ENCODE measurements at regions not wholly inside any gene's neighbourhood (a gene's known extent, or its start where the extent isn't known, plus 50 kb on each side); places are given as distances from the start of the nearest gene placed in this dataset.

DNA sequence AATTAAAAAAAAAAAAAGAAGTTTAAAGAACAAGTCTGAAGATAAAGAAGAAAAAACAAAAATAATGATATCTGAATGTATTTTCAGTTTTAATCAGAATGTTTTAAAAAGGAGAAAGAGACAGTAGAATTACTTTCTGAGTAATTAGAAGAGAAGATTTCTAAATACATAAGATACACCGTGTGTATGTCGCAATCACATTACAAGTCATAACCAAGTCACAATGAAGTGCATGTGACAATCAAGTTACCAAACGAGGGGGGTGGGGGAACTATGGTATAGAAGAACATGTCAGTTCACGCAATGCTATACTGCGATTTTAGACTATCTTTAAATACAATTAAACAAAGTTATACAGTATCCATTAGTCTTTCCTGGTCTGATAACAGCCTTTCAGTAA is 1464.1 kb upstream of the FLRT2 start:
- H3K36me3 ChIP-seq = no peaks in the 10 kb centered on the region
- intact Hi-C loops (cut with DNase I) = no loop called here
- no peaks in the 10 kb centered on the region for H3K4me1 ChIP-seq
- WGBS, 2 donors = 79 to 82% methylated on average over 5 of the region's 5 CpGs
- no peak for DNase-seq
- no peak overlapping the region for H3K4me3 ChIP-seq
- no peaks in the 10 kb centered on the region for H3K9me3 ChIP-seq
- H3K27ac ChIP-seq = no peak overlapping the region
- H3K27me3 ChIP-seq = no peaks in the 10 kb centered on the region
- TF ChIP-seq EP300 (IDR thresholded peaks at IDR 0.05) (no peak), POLR2A (IDR thresholded peaks at IDR 0.05) (no peak), POLR2AphosphoS5 (IDR thresholded peaks at IDR 0.05) (no peak)
- TF ChIP-seq, protein P1, sequence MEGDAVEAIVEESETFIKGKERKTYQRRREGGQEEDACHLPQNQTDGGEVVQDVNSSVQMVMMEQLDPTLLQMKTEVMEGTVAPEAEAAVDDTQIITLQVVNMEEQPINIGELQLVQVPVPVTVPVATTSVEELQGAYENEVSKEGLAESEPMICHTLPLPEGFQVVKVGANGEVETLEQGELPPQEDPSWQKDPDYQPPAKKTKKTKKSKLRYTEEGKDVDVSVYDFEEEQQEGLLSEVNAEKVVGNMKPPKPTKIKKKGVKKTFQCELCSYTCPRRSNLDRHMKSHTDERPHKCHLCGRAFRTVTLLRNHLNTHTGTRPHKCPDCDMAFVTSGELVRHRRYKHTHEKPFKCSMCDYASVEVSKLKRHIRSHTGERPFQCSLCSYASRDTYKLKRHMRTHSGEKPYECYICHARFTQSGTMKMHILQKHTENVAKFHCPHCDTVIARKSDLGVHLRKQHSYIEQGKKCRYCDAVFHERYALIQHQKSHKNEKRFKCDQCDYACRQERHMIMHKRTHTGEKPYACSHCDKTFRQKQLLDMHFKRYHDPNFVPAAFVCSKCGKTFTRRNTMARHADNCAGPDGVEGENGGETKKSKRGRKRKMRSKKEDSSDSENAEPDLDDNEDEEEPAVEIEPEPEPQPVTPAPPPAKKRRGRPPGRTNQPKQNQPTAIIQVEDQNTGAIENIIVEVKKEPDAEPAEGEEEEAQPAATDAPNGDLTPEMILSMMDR (IDR thresholded peaks at IDR 0.05) = no peak

DNA sequence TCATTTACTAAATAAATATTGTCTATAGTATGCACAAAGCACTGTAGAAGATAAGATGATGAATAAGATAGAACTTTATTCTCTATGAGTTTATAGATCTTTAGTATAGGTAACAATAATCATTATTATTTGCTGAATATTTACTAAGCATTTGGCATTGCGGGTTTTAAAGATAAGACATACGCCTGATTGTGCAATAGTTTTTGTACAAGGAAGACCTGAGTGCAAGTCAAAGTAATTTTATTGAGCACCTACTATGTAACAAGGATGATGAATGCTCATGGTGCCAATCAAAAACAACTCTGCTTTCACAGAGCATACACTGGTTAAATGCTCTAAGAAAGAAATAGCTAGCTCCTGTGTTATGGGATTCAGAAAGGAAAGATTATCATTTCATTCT is 1461.7 kb upstream of the FLRT2 start:
- no peaks in the 10 kb centered on the region for H3K9me3 ChIP-seq
- TF ChIP-seq, protein P1 (IDR thresholded peaks at IDR 0.05) = no peak
- TF ChIP-seq POLR2AphosphoS5 (IDR thresholded peaks at IDR 0.05) (no peak), POLR2A (IDR thresholded peaks at IDR 0.05) (no peak), EP300 (IDR thresholded peaks at IDR 0.05) (no peak)
- H3K4me1 ChIP-seq = no peaks in the 10 kb centered on the region
- DNase-seq = no peak
- no peaks in the 10 kb centered on the region for H3K36me3 ChIP-seq
- H3K4me3 ChIP-seq = no peak overlapping the region
- intact Hi-C loops (cut with DNase I) = no loop called here
- H3K27me3 ChIP-seq = no peaks in the 10 kb centered on the region
- no peak overlapping the region for H3K27ac ChIP-seq
- 87 to 94% methylated on average over 2 of the region's 2 CpGs for WGBS, 2 donors

DNA sequence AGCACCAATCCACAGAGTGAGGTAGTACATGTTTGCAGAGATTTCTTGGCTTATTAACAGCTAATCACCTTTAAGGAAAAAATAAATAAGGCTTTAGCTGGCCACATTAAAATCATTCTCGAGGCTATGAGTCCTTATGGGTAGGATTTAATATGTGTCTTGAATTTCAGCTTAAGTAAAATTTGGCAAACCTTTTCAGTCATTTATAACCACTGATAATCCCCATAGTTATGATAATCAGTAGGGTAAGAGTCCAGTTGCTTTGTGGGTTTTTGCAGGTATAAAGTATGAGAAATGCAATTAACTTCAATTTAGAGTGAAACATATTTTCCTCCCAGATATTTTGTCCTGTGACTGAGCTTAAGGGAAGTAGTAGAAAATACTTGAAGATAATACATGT is 1458.9 kb upstream of the FLRT2 start:
- Histone ChIP-seq H3K4me3 (no peak overlapping the region), H3K27ac (no peak overlapping the region), H3K9me3 (no peaks in the 10 kb centered on the region), H3K36me3 (no peaks in the 10 kb centered on the region), H3K4me1 (no peaks in the 10 kb centered on the region), H3K27me3 (no peaks in the 10 kb centered on the region)
- intact Hi-C loops (cut with DNase I) = no loop called here
- TF ChIP-seq EP300 (IDR thresholded peaks at IDR 0.05) (no peak), POLR2A (IDR thresholded peaks at IDR 0.05) (no peak), POLR2AphosphoS5 (IDR thresholded peaks at IDR 0.05) (no peak)
- TF ChIP-seq, protein P1 (IDR thresholded peaks at IDR 0.05) = no peak
- DNase-seq = no peak
- WGBS, 2 donors = 60 to 88% methylated on average over 1 of the region's 1 CpG

DNA sequence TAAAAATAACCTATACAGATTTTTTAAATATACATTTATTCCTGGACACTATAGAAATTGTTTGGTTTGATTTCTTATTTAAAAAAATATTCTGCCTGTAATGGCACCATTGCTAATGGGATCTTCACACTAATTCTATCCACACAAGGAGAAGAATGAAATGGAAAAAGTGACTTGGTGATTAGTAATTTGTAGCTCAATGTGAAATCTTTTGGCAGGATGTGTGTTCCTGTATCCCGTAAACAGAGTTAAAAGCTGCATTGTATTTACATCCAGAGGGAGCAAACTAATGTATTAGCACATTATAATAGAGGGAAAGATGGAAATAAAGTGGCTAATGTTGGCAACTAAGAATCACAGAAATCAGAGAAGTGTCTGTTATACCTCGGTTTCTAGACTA is 1455.3 kb upstream of the FLRT2 start:
- DNase-seq = no peak
- Histone ChIP-seq H3K9me3 (no peaks in the 10 kb centered on the region), H3K27me3 (no peaks in the 10 kb centered on the region), H3K27ac (no peak overlapping the region), H3K36me3 (no peaks in the 10 kb centered on the region), H3K4me3 (no peak overlapping the region), H3K4me1 (no peaks in the 10 kb centered on the region)
- intact Hi-C loops (cut with DNase I) = no loop called here
- WGBS, 2 donors = 68 to 71% methylated on average over 2 of the region's 2 CpGs
- no peak for TF ChIP-seq EP300 (IDR thresholded peaks at IDR 0.05)

DNA sequence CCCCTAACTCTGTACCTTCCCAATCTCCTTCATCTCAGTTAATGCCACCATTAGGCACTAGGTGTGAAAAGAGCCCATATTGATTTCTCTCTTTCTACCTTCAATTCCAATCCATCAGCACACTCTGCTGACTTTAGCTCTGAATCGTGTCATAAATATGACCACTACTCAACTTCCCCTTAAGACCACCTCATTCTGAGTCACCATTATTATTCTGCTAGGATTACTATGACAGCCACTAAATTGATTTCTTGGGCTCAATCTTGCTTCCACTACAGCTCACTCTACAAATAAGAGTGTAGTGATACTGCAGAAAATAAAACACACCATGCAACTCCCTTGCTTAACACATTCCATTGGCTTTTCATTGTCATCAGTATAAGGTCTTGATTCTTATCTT is 1449.0 kb upstream of the FLRT2 start:
- WGBS, 2 donors = 92 to 94% methylated on average over 1 of the region's 1 CpG
- no peaks in the 10 kb centered on the region for H3K36me3 ChIP-seq
- H3K4me1 ChIP-seq = no peaks in the 10 kb centered on the region
- H3K9me3 ChIP-seq = no peaks in the 10 kb centered on the region
- no peak for TF ChIP-seq POLR2A (IDR thresholded peaks at IDR 0.05)
- no peak for TF ChIP-seq POLR2AphosphoS5 (IDR thresholded peaks at IDR 0.05)
- TF ChIP-seq, protein P1 (IDR thresholded peaks at IDR 0.05) = no peak
- TF ChIP-seq EP300 (IDR thresholded peaks at IDR 0.05) = no peak
- no peak overlapping the region for H3K27ac ChIP-seq
- H3K27me3 ChIP-seq = no peaks in the 10 kb centered on the region
- no peak for DNase-seq
- no peak overlapping the region for H3K4me3 ChIP-seq
- intact Hi-C loops (cut with DNase I) = no loop called here

Data from sigmoid colon (tissue), 6 donors.